ENCODE measurements at regions not wholly inside any gene's neighbourhood (a gene's known extent, or its start where the extent isn't known, plus 50 kb on each side); places are given as distances from the start of the nearest gene placed in this dataset.
"Not testable (repeated sequence)": the region's sequence is repeated elsewhere in the genome, so short reads cannot be mapped to it uniquely, and the experiment has no call there.

- H2AFZ ChIP-seq (ENCODE audit: low read length) = no peak overlapping the region
- H3K4me2 ChIP-seq (ENCODE audit: extremely low read depth, insufficient read depth, low read length) = no peak overlapping the region
- no peak overlapping the region for H3K9ac ChIP-seq (ENCODE audit: insufficient read depth, low read length)
- H3K4me1 ChIP-seq (ENCODE audit: control insufficient read depth, extremely low read depth, insufficient read depth, low read length) = peaks cover 14% of the 10 kb centered on the region
- no peaks in the 10 kb centered on the region for H3K27me3 ChIP-seq (ENCODE audit: control insufficient read depth, insufficient read depth, low read length)
- H3K36me3 ChIP-seq (ENCODE audit: control insufficient read depth, insufficient read depth, low read length) = no peaks in the 10 kb centered on the region
- TF ChIP-seq EZH2 (IDR thresholded peaks at IDR 0.05; ENCODE audit: low read length, missing control alignments) = no peak
- peak in 1 of 2 donors; percentile 24 for DNase-seq (ENCODE audit: low read depth in 2 of 2)
- H3K27ac ChIP-seq (ENCODE audit: insufficient read depth, low read length) = no peak overlapping the region
- no peak overlapping the region for H3K4me3 ChIP-seq (replicated peaks in 1 of 4; ENCODE audit: control extremely low read depth in 1 of 4, insufficient read depth in 1 of 4, low read depth in 3 of 4, low read length in 4 of 4)
- no peaks in the 10 kb centered on the region for H4K20me1 ChIP-seq (ENCODE audit: control insufficient read depth, extremely low read depth, insufficient read depth, low read length)
- H3K9me3 ChIP-seq (ENCODE audit: control insufficient read depth, insufficient read depth, low read depth, low read length) = no peaks in the 10 kb centered on the region
- no peaks in the 10 kb centered on the region for H3K79me2 ChIP-seq (ENCODE audit: control insufficient read depth, insufficient read depth, low read length)
These were observed 157.4 kb downstream of the SKIDA1 start for GRCh38 chr10:21368022-21368582.

- not testable (repeated sequence) for H3K36me3 ChIP-seq (ENCODE audit: control insufficient read depth, insufficient read depth, low read length); H4K20me1 ChIP-seq (ENCODE audit: control insufficient read depth, extremely low read depth, insufficient read depth, low read length); H3K27me3 ChIP-seq (ENCODE audit: control insufficient read depth, insufficient read depth, low read length); H3K9me3 ChIP-seq (ENCODE audit: control insufficient read depth, insufficient read depth, low read depth, low read length); H3K4me2 ChIP-seq (ENCODE audit: extremely low read depth, insufficient read depth, low read length); H3K79me2 ChIP-seq (ENCODE audit: control insufficient read depth, insufficient read depth, low read length); H3K4me3 ChIP-seq (replicated peaks in 1 of 4; ENCODE audit: control extremely low read depth in 1 of 4, insufficient read depth in 1 of 4, low read depth in 3 of 4, low read length in 4 of 4); H2AFZ ChIP-seq (ENCODE audit: low read length); H3K27ac ChIP-seq (ENCODE audit: insufficient read depth, low read length); H3K9ac ChIP-seq (ENCODE audit: insufficient read depth, low read length)
- H3K4me1 ChIP-seq (ENCODE audit: control insufficient read depth, extremely low read depth, insufficient read depth, low read length) = peaks cover 12% of the 10 kb centered on the region
- DNase-seq (ENCODE audit: low read depth in 2 of 2) = peak; percentile 41 to 83
These were observed 159.4 kb downstream of the SKIDA1 start for GRCh38 chr10:21366108-21366507.

- TF ChIP-seq CTCF (conservative IDR thresholded peaks at IDR 0.05 in 1 of 2, IDR thresholded peaks at IDR 0.05 in 1 of 2; ENCODE audit: low read depth in 1 of 2, low read length in 2 of 2) (no peak), EZH2 (IDR thresholded peaks at IDR 0.05; ENCODE audit: low read length, missing control alignments) (no peak)
- Histone ChIP-seq H3K4me2 (ENCODE audit: extremely low read depth, insufficient read depth, low read length) (peak overlapping the region; percentile 10), H2AFZ (ENCODE audit: low read length) (no peak overlapping the region), H3K27ac (ENCODE audit: insufficient read depth, low read length) (no peak overlapping the region), H3K79me2 (ENCODE audit: control insufficient read depth, insufficient read depth, low read length) (no peaks in the 10 kb centered on the region), H4K20me1 (ENCODE audit: control insufficient read depth, extremely low read depth, insufficient read depth, low read length) (no peaks in the 10 kb centered on the region), H3K9me3 (ENCODE audit: control insufficient read depth, insufficient read depth, low read depth, low read length) (no peaks in the 10 kb centered on the region), H3K4me1 (ENCODE audit: control insufficient read depth, extremely low read depth, insufficient read depth, low read length) (peaks cover 12% of the 10 kb centered on the region), H3K9ac (ENCODE audit: insufficient read depth, low read length) (no peak overlapping the region), H3K4me3 (replicated peaks in 1 of 4; ENCODE audit: control extremely low read depth in 1 of 4, insufficient read depth in 1 of 4, low read depth in 3 of 4, low read length in 4 of 4) (no peak overlapping the region), H3K36me3 (ENCODE audit: control insufficient read depth, insufficient read depth, low read length) (no peaks in the 10 kb centered on the region), H3K27me3 (ENCODE audit: control insufficient read depth, insufficient read depth, low read length) (no peaks in the 10 kb centered on the region)
- DNase-seq (ENCODE audit: low read depth in 2 of 2) = peak; percentile 33 to 87
These were observed 161.0 kb downstream of the SKIDA1 start for GRCh38 chr10:21364196-21365114.

GRCh38 chr10:21363731-21364104 is 161.8 kb downstream of the SKIDA1 start:
- Histone ChIP-seq H3K4me1 (ENCODE audit: control insufficient read depth, extremely low read depth, insufficient read depth, low read length) (peaks cover 12% of the 10 kb centered on the region), H3K9me3 (ENCODE audit: control insufficient read depth, insufficient read depth, low read depth, low read length) (no peaks in the 10 kb centered on the region), H4K20me1 (ENCODE audit: control insufficient read depth, extremely low read depth, insufficient read depth, low read length) (no peaks in the 10 kb centered on the region), H3K4me2 (ENCODE audit: extremely low read depth, insufficient read depth, low read length) (peak overlapping the region; percentile 21), H3K36me3 (ENCODE audit: control insufficient read depth, insufficient read depth, low read length) (no peaks in the 10 kb centered on the region), H2AFZ (ENCODE audit: low read length) (no peak overlapping the region), H3K27me3 (ENCODE audit: control insufficient read depth, insufficient read depth, low read length) (no peaks in the 10 kb centered on the region), H3K4me3 (replicated peaks in 1 of 4; ENCODE audit: control extremely low read depth in 1 of 4, insufficient read depth in 1 of 4, low read depth in 3 of 4, low read length in 4 of 4) (no peak overlapping the region), H3K79me2 (ENCODE audit: control insufficient read depth, insufficient read depth, low read length) (no peaks in the 10 kb centered on the region), H3K27ac (ENCODE audit: insufficient read depth, low read length) (no peak overlapping the region), H3K9ac (ENCODE audit: insufficient read depth, low read length) (no peak overlapping the region)
- TF ChIP-seq EZH2 (IDR thresholded peaks at IDR 0.05; ENCODE audit: low read length, missing control alignments) (no peak), CTCF (conservative IDR thresholded peaks at IDR 0.05 in 1 of 2, IDR thresholded peaks at IDR 0.05 in 1 of 2; ENCODE audit: low read depth in 1 of 2, low read length in 2 of 2) (no peak)
- DNase-seq (ENCODE audit: low read depth in 2 of 2) = no peak
